ENCODE measurements at regions not wholly inside any gene's neighbourhood (a gene's known extent, or its start where the extent isn't known, plus 50 kb on each side); places are given as distances from the start of the nearest gene placed in this dataset.
"Not testable (repeated sequence)": the region's sequence is repeated elsewhere in the genome, so short reads cannot be mapped to it uniquely, and the experiment has no call there.

DNA sequence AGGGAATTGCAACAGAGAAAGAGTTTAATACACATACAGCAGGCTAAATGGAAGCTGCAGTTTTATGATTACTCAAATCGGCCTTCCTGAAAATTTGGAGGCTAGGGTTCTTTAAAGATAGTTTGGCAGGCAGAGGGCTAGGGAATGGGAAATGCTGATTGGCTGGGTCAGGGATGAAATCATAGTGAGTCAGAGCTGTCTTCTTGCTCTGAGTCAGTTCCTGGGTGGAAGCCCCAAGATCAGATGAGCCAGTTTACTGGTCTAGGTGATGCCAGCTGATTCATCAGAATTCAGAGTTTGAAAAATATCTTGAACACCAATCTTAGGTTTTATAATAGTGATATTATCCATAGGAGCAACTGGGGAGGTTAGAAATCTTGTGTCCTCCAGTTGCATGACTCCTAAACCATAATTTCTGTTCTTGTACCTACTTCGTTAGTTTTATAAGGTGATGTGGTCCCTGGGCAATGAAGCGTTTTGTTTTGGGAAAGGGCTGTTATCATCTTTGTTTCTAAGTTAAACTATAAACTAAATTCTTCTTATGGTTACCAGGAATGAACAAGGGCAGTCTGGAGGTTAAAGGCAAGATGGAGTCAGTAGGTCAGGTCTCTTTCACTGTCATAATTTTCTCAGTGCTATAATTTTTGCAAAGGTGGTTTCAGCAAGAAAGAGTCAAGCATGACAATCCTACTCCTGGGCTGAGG is 257.8 kb upstream of the CCDC196 start:
- no peak for DNase-seq

DNA sequence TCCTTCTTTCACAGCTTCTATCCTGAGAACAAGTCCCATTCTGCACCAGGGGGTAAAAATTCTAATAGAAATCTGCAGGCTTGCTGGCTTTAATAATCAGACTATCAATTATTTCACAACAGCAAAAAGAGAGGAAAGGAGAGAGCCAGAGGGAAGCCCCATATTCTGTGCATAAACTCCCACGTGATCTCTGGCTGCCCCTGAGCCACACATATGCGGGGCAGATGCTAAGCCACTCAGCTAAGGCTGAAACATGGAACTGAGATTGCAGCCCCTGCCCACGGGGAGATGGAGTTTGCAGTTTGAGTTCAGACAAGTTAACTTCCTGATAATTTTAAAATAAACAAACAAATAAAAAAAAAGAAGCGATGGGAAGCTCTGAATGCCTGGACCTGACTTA is 254.4 kb upstream of the CCDC196 start:
- no peak for DNase-seq

DNA sequence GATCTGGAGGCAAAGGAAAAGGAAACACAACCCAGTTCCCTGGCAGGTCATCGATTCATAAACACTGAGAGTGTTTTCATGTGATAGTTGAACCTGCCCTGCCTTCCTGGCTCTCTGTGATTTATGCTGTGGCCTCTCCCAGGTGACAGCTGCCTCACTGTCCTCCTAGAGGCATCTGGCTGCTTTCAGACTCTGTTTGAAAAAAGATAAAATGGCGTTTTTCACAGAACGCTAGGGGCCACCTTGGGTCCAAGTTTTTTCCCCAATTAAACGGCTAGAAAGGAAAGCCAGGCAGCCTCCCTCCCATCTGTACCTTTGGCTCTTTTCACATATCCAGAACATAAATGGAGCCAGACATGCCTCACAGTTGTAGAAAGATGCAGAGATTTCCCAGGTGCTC is 252.6 kb upstream of the CCDC196 start:
- no peak for DNase-seq

DNA sequence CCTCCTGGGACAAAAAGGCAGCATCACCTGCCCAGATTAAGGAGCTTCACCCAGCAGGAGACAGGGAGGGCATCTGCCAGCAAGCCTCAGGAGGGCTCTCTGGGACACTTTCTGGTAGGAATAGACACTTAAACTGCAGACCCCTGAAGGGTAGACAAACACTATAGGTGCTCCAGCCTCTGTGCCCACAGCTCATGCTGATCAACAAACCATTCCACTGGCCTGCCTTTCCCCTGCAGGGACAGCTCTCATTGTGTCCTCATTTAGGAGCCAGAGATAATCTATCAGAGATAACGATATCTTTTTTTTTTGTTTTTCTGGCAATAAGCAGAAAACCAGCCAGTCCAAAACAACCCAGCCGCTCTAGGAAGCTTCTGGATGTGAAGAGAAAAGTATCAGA is 251.8 kb upstream of the CCDC196 start:
- no peak for DNase-seq

DNA sequence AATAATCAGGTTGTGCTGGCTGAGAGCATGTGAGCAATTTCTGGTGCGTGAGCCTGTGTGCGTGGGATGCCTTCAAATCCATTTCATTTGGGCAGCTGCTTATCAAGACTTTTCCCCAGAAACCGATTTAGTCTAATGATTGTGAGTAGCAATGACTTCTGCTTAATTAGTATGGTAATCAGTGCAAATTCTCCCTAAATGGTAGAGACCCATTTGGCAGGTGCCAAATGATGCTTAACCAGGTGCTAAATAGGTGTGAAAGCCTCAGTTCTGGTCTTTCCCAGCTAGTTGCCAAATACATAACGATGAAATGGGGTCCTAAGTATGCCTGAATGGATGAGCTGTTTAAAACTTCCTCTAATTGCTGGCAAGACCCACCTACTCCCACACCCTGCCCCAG is 248.4 kb upstream of the CCDC196 start:
- no peak for DNase-seq

DNA sequence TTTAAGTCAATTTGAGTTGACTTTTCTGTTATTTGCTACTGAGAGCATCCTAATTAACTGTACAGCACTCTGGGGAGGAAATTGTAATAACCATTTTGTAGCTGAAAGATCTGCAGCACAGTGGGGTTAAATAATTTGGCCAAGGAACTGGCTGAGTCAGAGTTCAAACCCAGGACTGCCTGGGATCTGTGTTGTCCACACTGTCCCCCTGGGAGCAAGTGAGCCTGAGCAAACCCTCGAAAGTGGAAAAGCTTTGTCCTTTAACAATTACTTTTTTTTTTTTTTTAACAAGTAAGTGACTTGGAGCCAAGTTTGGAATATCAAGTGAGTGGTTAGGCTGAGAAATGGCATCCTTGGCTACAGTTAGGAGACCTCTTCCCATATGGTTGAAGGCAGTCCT is 247.2 kb upstream of the CCDC196 start:
- DNase-seq = no peak

DNA sequence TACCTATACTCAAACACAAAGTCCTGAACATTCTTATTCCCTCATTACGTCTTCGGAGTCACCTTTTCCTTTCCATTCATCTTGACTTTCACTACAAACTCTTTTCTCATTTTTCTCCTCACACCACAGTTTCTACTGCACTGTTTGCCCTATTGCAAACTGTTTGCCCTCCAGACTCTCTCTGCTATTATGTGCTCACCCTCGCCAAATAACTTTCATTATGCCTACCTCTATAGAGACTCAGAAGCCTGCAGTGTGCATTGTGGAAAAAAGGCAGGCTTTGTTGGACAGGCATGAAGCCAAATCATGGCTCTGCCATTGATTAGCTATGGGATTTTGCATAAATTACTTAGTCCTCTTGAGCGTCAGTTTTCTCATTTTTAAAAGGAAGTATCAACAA is 246.6 kb upstream of the CCDC196 start:
- DNase-seq = no peak

DNA sequence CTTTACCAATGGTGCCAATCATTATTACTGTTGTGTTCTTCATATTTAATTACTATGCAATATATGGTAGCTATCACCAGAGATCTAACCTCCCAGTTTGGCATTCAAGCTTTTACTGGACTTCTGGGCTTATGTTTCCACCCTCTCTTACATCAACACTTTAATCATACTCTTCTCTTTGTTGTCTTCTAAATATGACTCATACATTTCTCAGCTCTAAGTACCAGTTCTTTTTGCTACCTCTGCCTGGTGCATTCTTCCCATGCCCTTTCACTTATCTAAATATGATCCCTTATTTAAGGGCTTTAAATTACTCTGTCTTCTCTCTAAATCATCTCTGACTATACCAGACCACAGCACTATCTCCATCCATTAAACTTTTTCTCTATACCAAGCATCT is 246.1 kb upstream of the CCDC196 start:
- no peak for DNase-seq

DNA sequence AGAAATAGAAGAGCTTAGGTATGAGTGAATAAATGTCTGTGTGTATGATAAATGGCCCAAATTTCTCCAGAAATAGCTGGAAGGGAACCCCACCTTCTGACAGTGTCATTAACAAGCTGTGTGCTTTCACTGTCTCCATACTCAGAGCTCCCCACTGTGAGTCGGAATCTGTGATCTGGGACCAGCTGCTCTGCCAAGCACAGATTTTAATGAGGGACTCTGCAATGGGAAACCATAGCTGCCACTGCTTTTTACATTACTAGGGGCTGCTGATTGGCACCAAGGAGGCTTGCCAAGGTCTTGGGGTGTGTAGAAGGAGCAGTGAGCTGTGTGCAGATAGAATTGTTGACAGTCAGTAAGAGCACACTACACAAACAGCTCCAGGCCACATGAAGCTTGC is 244.2 kb upstream of the CCDC196 start:
- DNase-seq = no peak

DNA sequence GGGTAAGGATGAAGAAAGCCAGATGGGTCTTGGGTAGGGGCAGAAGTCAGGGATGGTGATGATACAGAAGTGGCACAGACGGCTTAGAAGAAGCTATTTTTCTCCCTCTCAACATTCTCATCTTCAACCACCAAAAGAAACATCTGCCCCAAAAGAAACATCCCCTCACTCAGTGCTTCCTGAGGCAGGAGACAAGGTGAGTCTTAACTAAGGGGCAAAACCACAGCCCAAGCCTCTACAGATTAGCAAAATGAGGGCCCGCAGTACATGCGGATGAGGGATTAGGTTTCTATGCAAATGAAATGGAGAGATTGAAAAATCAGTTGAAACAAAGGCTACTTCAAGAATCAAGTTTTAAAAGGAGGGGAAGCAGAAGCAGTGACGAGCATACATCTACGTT is 241.3 kb upstream of the CCDC196 start:
- no peak for DNase-seq

DNA sequence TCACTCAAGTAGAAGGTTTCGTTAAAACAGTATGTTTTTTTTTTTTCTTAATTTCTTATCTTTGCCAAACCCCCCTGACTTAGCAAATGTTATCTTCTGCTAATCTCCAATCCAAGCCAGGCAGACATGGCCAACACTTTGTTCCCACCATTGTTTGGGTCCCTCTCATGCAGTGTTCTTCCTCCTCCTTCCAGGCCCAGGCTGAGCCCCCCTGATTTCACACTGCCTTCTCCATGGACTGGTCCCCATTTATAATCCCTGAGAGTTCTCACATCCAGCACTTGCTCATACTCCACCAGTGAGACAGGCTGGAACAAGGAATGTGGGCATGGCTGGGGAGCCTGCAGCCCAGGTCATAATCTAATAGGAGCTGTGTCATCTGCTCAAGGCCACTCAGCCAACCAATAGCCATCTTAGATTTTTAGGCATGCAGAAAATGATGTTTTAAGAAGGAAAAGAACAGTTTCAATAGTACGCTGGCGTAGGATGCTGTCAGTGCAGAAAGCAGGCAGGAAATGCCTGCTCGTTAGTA is 238.4 kb upstream of the CCDC196 start:
- DNase-seq = no peak

DNA sequence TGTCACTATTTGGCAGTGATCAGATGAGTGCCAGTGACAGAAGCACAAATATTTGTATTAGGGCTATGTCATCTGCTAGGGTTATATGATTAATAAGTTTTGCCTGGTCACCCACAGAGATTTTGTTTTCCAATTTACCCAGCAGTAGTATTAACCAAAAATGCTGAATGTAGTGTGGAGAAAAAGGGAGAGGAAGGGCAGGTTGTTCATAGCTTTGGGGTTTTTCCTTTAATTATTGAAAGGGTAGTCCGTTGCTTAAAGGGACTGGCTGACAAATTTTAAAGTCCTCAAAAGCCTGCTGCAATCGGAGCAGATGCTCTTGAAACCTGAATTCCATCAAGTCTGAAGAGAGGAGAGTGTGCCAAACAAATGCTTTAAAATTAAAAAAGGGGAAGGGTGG is 237.9 kb upstream of the CCDC196 start:
- DNase-seq = no peak

DNA sequence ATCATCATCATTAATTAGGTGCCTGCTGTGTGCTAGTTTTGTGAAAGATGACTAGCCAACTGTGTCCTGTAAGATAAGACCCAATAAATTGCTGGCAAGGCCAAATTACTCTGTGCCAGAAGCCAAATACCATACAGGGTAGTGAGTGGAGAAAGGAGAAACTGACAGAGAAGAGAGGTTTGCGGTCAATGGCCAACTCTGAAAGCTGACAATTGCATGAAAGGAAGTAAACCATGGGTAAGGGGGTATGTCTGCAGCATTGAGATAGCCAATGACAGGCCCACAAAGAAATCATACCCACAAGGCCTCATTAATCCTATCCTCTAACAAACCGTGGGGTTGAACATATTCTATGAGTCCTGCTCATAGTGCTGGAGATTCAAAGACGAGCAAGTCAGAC is 236.6 kb upstream of the CCDC196 start:
- DNase-seq = no peak

DNA sequence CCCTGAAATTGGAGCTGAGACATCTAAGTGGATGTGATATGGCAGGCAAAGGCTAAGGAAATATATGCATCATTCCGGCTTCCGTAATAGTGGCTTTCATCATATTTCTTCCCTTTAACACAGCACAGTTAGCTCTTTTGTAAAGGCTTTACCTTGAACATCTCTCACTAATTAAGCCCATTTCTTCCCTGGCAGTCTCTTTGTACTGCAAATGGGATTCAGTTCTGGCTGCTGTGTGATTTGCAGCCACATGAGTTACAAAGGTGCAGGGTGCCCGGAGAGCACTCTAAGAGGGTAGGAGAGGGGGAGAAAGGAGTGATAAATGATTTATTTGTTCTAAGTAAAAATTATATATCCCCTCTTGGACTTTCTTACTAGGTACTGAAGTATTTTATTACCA is 232.1 kb upstream of the CCDC196 start:
- no peak for DNase-seq

DNA sequence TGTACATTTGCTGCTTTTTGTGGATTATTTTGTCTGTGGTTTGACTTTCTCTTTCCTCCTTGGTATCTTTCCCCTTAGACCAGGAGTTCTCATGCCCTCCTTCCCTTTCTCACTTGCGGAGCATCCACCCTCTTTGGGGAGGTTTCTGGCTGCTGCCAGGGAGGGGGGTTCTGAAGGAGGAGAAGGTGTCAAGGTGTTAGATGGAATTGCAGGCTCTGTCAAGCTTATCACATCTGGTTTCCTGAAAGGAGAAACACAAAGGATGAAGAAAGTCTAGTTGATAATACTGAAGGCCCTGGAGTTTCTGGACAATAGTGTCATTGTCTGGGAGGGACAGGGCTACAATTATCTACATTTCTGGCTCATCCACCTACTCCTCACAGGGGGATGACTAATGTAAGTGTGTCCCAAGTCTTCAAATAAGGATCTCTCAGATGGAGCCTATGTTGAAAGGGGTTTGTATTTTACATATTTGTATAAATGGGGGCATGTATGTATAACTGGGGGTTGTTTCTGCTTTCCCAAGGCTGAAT is 217.3 kb upstream of the CCDC196 start:
- no peak for DNase-seq

DNA sequence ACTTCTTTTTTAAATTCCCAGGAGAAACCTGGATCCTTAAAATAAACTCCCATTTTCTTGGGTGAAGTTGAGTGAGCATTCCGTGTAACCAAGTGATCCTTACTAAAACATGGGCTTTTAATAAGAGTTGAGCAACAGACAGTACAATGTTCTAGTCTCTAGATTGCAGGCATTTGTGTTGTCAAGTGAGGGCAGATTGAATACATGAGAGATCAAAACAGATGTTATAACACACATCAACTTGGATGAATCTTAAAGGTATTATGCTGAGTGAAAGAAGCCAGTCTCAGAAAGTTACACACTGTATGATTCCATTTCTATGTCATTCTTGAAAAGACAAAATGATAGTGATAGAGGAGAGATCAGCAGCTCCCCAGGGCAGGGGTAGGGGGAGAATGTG is 213.9 kb upstream of the CCDC196 start:
- DNase-seq = no peak

DNA sequence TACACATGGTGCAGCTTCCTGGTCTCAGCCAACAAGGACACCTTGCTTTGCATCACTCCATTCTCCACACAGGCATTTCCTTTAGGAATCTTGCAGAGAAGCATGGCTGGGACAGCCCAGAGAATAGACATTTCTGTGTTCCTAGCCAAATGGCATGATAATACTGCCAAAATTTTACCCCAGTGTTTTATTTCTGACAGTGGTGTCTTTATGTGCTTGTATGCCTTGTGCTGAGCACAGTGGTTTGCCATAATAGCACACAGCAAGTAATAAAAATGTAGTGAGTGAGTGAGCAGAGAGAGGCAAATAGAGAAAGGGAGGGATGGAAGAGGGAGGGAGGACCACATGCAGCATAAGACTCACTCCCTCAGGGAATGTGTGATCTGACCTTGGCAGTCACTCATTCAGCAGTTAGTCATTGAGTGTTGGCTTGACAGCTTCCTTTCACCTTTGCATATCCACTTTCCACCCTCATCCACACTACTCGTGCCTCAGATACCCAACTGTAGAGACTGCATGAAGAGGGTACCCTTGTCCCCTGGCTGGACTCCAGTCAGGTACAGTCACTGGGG is 212.8 kb upstream of the CCDC196 start:
- no peak for DNase-seq

DNA sequence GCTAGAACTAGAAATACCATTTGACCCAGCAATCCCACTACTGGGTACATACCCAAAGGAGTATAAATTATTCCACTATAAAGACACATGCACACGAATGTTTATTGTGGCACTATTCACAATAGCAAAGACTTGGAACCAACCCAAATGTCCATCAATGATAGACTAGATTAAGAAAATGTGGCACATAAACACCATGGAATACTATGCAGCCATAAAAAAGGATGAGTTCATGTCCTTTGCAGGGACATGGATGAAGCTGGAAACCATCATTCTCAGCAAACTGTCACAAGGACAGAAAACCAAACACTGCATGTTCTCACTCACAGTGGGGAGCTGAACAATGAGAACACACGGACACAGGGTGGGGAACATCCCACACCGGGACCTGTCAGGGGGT is 207.8 kb upstream of the CCDC196 start:
- DNase-seq = not testable (repeated sequence)

DNA sequence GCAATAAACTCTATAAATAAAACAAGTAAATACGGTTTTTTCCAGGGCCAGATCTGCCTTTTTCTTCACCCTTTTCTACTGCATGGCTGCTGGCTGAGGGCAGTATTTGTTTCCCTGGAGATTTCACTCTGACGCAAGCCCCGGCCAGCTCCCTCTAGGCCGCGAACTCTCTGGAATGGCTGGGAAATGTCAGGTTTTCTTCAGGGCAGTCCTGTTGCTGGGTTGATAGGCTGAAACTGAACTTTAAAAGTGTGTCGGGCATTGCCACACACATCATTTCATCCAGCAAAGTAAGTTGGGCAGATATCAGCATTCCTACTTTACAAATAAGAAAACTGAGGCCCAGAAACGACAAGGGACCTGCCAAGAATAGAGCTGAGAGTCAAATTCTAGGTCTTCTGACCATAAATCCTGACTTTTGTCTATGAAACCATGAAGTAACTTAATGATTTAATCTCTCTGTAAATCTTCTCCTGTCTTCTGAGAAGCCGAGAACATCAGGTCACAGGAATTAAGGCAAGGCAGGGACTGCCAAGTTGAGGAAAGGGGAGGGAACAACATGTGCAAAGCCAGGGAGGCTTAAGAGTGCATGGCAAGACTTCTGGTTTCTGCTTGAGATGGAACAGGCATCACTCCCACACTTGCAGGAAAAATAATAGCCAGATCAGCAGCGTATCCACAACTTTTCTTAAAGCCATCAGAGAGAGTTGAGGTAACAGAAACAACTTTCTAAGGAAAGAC is 205.0 kb upstream of the CCDC196 start:
- no peak for DNase-seq

DNA sequence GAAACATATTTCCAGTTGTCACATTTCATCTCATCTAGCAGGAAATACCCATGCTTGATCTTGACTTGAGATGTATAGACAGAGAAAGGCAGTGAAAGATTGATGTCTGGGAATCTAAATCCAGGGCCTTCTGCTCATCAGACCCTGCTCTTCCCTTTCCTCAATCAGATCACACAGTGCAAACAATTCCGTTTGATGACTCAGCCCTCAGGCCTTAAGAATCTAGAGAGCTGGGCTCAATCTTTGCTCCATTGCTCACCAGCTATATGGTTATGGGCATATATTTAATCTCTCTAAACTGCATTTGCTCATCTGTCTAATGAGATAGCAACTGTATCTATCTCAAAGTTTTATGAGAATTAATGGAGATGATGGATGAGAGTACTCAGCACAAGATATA is 201.8 kb upstream of the CCDC196 start:
- DNase-seq = no peak

DNA sequence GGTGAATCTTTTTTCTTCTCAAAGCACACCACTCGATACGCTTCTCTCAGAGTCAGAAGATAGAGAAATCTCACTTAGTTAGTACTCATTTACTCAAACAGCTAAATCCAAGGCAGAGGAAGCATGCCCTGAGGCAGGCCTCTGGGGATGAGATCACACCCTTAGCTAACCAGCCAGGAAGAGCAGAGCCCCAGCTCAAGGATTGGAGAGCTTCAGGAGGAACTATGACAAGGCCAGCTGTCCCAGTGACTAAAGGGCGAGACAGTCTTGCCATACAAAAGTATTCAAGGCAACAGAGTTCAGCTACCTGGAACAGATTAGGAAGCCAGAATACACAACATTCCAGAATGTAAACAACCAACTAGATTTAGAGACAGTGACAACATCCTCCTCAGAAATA is 197.7 kb upstream of the CCDC196 start:
- DNase-seq = no peak

DNA sequence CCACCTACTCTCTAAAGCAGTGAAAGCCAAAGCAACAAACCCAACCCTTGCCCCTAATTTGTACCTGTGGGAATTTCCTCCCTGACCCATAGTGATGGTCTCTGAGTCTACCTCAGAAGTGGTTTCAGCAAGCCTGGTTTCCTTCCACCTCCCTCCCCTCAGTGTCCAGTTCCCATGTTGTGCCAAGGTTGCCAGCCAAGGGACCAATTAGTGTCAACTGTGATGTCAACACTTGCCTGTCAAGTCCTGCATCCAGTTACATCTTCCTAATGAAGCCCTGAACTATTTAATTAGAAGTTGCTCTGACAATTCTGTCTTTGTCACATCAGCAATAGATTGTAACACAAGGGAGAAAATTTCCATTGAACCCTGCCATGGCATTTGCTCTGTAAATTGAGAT is 194.4 kb upstream of the CCDC196 start:
- no peak for DNase-seq

DNA sequence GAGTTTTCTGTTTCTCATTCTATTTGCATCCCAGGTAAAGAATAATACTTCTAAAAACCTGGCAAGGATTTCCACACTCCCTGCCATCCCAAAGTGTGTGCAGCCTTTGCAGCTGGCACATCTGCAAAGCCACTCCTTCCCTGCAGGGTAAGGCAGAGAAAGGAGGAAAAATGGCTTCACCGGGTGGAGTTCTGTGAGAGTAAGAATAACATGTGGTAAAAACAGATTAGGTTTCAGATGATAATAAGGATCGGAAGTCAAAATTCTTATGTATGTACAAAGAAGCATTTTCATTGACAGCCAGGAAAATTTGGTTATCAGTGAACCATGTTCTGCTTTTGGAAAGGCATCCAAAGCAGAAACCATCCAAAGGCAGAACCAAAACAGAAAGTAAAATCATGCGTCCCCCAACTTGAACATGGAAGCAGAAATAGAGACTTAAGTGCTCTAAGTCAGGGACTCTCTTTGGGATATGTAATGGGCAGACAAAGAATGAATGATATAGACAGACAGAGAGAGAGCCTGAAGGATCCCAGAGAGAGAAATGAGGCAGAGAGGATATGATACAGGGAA is 192.6 kb upstream of the CCDC196 start:
- no peak for DNase-seq

DNA sequence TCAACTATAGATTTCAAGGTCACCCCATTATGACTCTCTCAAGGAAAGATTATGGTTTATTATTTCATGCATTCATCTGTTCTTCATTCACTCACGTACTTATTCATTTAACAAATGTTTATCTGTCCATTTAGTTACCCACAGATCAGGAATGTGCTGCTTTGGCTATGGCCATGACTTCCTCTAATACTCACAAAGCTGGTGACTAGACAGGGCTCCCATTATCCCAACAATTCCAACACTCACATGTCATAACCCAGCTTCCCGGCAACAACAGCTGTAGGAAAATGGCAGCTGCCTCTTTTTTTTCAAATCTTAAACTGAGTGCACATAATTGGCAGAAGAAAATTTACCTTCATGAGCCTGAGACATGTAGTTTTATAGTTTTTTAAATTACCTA is 190.8 kb upstream of the CCDC196 start:
- DNase-seq = no peak
